Mesothelial cell of epicardium (in vitro differentiated cells): ENCODE measurements at regions not wholly inside any gene's neighbourhood (a gene's known extent, or its start where the extent isn't known, plus 50 kb on each side); places are given as distances from the start of the nearest gene placed in this dataset.

Experiments used
- DNase-seq, 2 experiments: peaks; one replicate each; pipeline ENCODE4 v3.0.0; 2021; ENCODE audit warnings: low spot score in 2 of 2; ENCODE audit not compliant: unreplicated experiment in 2 of 2
- H3K27ac Mint-ChIP-seq: 2 replicates; pipeline ENCODE4 v1.8.0; 2021; ENCODE audit warnings: mixed read lengths
- H3K27me3 Mint-ChIP-seq: 2 replicates; pipeline ENCODE4 v1.8.0; 2021; ENCODE audit warnings: low read depth, mixed read lengths
- H3K36me3 Mint-ChIP-seq: 2 replicates; pipeline ENCODE4 v1.8.0; 2021; ENCODE audit warnings: mixed read lengths
- H3K4me1 Mint-ChIP-seq: 2 replicates; pipeline ENCODE4 v1.8.0; 2021; ENCODE audit warnings: mixed read lengths
- H3K4me3 Mint-ChIP-seq: 2 replicates; pipeline ENCODE4 v1.8.0; 2021; ENCODE audit warnings: mild to moderate bottlenecking, moderate library complexity, mixed read lengths
- H3K9me3 Mint-ChIP-seq: 2 replicates; pipeline ENCODE4 v1.8.0; 2021; ENCODE audit warnings: mixed read lengths
- TF ChIP-seq, protein P1 (sequence below): fragments of 200-600 bp; sonication (generic); IDR thresholded peaks from one replicate; pipeline ENCODE4 v1.5.0; 2021; ENCODE audit warnings: antibody characterized with exemption; ENCODE audit not compliant: unreplicated experiment

DNA sequence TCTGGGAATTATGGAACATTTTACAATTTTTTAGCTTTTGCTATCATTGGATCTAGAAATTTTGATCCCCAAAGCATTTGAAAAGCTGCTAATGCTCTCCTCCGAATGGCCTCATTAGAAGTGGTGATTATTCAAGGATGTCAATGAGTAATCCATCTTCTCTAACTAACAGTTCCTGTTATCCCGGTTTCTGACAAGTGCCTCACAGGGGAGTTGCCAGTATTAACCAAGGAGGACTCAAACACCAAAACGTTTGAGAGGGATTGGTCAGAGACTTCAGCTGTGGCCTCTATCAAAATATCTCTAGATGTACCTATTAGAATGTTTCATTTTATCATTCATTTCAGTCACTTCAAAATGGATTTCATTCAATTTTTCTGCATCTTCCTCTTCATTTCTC lies 208.3 kb upstream of the ITGA1 start:
- Mint-ChIP-seq H3K9me3 (peaks cover 7% of the 10 kb centered on the region), H3K27me3 (no peaks in the 10 kb centered on the region), H3K4me1 (peaks cover 12% of the 10 kb centered on the region), H3K36me3 (no peaks in the 10 kb centered on the region), H3K27ac (no peak overlapping the region), H3K4me3 (no peak overlapping the region)
- DNase-seq, result no peak
- TF ChIP-seq, protein P1, sequence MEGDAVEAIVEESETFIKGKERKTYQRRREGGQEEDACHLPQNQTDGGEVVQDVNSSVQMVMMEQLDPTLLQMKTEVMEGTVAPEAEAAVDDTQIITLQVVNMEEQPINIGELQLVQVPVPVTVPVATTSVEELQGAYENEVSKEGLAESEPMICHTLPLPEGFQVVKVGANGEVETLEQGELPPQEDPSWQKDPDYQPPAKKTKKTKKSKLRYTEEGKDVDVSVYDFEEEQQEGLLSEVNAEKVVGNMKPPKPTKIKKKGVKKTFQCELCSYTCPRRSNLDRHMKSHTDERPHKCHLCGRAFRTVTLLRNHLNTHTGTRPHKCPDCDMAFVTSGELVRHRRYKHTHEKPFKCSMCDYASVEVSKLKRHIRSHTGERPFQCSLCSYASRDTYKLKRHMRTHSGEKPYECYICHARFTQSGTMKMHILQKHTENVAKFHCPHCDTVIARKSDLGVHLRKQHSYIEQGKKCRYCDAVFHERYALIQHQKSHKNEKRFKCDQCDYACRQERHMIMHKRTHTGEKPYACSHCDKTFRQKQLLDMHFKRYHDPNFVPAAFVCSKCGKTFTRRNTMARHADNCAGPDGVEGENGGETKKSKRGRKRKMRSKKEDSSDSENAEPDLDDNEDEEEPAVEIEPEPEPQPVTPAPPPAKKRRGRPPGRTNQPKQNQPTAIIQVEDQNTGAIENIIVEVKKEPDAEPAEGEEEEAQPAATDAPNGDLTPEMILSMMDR, result no peak

DNA sequence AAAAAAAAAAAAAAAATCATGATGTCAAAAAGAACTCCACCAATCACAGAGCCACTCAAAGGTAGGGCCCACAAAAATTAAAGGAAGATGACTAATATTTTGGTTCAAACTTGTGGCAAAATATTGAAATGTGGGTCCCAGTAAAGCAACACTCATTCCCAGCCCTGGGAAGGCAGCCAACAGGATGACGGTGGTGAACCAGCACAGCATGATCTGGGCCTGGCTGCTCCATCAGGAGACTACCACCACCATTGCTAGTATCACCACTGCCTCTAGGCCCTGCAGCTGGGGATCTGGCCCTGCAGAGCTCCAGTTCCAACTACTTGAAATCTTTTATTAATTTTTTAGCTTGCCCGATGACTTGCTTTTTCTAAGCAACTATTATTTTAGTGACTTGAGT lies 206.8 kb upstream of the ITGA1 start:
- H3K27me3 Mint-ChIP-seq, result no peaks in the 10 kb centered on the region
- TF ChIP-seq, protein P1, result no peak
- no peaks in the 10 kb centered on the region for H3K36me3 Mint-ChIP-seq
- peaks cover 7% of the 10 kb centered on the region for H3K9me3 Mint-ChIP-seq
- peaks cover 12% of the 10 kb centered on the region for H3K4me1 Mint-ChIP-seq
- H3K4me3 Mint-ChIP-seq, result no peak overlapping the region
- no peak overlapping the region for H3K27ac Mint-ChIP-seq
- DNase-seq, result no peak

DNA sequence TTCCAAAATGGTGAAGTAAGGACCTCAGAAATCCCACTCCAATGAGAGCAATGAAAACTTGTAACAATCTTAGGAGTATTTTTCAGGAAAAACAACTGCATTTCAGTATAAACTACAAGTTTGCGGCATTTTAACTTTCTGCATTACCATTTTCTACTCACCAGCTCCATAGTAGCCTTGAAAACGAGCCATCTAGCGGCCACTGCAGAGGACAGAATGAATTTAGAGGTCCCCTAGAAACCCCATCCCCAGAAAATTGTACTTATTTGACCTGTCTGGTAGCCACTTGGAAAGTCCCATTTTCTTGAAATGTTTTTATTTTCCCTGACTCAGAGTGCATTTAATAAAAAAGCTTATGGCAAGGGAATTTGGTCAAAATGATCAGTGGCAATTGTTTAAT lies 205.4 kb upstream of the ITGA1 start:
- no peak for DNase-seq
- H3K9me3 Mint-ChIP-seq, result peaks cover 7% of the 10 kb centered on the region

DNA sequence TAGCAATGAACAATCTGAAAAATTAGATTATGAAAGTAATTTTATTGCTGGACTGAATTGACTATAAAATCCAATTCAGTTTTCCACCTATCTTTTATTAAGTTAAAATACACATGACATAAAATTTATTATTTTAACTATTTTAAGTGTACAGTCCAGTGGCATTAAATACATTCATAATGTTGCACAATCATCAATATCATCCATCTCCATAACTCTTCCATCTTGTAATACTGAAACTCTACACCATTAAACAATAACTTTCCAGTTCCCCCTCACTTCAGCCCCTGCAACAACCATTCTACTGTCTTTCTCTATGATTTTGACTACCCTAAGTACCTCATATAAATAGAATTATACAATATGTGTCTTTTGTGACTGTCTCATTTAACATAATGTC lies 200.6 kb upstream of the ITGA1 start:
- H3K4me3 Mint-ChIP-seq, result no peak overlapping the region
- no peaks in the 10 kb centered on the region for H3K36me3 Mint-ChIP-seq
- H3K27me3 Mint-ChIP-seq, result no peaks in the 10 kb centered on the region
- no peaks in the 10 kb centered on the region for H3K4me1 Mint-ChIP-seq
- no peak overlapping the region for H3K27ac Mint-ChIP-seq
- TF ChIP-seq, protein P1, result no peak
- DNase-seq, result no peak
- H3K9me3 Mint-ChIP-seq, result peaks cover 3% of the 10 kb centered on the region

More for the DNA sequence above, 205.4 kb upstream of the ITGA1 start:
- H3K27ac Mint-ChIP-seq, result no peak overlapping the region
- TF ChIP-seq, protein P1, result no peak
- H3K27me3 Mint-ChIP-seq, result no peaks in the 10 kb centered on the region
- H3K4me3 Mint-ChIP-seq, result no peak overlapping the region
- H3K4me1 Mint-ChIP-seq, result peaks cover 12% of the 10 kb centered on the region
- H3K36me3 Mint-ChIP-seq, result no peaks in the 10 kb centered on the region

DNA sequence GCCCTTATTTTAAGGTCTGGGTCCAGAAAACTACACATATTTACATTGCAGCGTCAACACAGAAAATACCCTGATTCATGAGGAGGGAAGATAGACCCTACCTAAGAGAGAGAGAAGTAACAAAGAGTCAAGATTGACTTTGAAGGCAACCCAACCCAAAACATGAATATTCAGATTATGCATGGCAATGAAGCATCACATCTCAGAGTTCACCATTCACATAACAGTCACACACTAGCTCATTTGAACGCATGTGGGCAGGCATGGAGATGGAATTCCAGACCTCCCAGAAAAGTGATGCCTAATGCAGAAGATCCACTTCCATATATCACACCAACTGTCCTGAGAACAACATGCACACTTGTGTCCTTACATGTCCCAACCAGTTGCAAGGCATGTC lies 190.1 kb upstream of the ITGA1 start:
- Mint-ChIP-seq H3K36me3 (no peaks in the 10 kb centered on the region), H3K4me3 (no peak overlapping the region), H3K4me1 (peaks cover 12% of the 10 kb centered on the region), H3K27me3 (peaks cover 14% of the 10 kb centered on the region), H3K27ac (no peak overlapping the region), H3K9me3 (peaks cover 6% of the 10 kb centered on the region)
- TF ChIP-seq, protein P1, result no peak
- DNase-seq, result no peak

DNA sequence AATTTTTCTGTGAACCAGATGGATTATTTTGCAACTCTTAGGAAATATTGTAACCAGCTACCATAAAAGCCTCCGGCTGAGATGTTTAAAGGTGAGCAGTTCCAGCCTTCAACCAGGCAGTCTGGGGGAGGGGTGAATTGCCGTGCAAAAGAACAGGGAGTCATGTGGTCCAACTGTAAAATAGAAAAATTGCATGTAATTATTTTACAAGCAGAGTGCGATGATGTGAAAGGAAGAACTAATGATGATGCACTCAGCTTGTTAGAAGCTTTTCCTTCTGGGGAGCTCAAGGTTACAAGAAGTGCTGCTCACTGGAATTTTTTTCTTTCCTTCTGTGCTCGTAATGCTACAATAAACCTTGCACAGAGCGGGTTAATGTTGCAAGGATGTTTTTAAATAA lies 188.7 kb upstream of the ITGA1 start:
- Mint-ChIP-seq H3K36me3 (no peaks in the 10 kb centered on the region), H3K27me3 (peaks cover 19% of the 10 kb centered on the region), H3K27ac (no peak overlapping the region), H3K9me3 (peaks cover 6% of the 10 kb centered on the region), H3K4me3 (peak overlapping the region; percentile 46), H3K4me1 (peaks cover 16% of the 10 kb centered on the region)
- TF ChIP-seq, protein P1, result no peak
- no peak for DNase-seq
